ENCODE measurements at regions not wholly inside any gene's neighbourhood (a gene's known extent, or its start where the extent isn't known, plus 50 kb on each side); places are given as distances from the start of the nearest gene placed in this dataset.

DNA sequence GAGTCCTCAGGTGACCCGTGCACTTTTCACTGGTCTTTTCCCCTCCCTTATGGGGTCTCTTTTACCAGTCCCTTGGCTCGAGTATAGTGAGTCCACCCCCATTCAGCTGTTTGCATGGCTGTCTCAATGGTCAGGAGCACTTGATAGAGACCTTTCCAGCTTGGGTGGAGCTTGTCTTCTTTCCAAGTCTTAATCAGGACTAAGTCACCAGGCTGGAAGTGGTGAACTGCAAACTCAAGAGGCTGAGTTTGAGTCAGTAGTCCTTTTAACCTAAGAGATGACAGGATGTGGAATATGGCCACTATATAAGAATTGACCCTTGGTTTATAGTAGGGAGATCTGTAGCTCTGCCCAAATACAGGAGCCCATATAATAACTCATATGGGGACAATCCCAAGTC, 279.7 kb downstream of the PYDC2 start:
- no peak overlapping the region for H3K4me3 ChIP-seq (ENCODE audit: low read depth in 1 of 3, low read length in 3 of 3)
- no peaks in the 10 kb centered on the region for H3K36me3 ChIP-seq (ENCODE audit: control insufficient read depth in 4 of 4, insufficient read depth in 3 of 4, low read depth in 1 of 4, low read length in 3 of 4)
- peaks cover 0 to 17% (median 4%) of the 10 kb centered on the region in 4 donors for H3K4me1 ChIP-seq (ENCODE audit: control insufficient read depth in 4 of 4, insufficient read depth in 4 of 4, low read length in 3 of 4)
- H3K9me3 ChIP-seq (ENCODE audit: control insufficient read depth in 4 of 4, low read length in 3 of 4), result peaks cover 0 to 5% (median 0%) of the 10 kb centered on the region in 4 donors
- TF ChIP-seq, protein P1, sequence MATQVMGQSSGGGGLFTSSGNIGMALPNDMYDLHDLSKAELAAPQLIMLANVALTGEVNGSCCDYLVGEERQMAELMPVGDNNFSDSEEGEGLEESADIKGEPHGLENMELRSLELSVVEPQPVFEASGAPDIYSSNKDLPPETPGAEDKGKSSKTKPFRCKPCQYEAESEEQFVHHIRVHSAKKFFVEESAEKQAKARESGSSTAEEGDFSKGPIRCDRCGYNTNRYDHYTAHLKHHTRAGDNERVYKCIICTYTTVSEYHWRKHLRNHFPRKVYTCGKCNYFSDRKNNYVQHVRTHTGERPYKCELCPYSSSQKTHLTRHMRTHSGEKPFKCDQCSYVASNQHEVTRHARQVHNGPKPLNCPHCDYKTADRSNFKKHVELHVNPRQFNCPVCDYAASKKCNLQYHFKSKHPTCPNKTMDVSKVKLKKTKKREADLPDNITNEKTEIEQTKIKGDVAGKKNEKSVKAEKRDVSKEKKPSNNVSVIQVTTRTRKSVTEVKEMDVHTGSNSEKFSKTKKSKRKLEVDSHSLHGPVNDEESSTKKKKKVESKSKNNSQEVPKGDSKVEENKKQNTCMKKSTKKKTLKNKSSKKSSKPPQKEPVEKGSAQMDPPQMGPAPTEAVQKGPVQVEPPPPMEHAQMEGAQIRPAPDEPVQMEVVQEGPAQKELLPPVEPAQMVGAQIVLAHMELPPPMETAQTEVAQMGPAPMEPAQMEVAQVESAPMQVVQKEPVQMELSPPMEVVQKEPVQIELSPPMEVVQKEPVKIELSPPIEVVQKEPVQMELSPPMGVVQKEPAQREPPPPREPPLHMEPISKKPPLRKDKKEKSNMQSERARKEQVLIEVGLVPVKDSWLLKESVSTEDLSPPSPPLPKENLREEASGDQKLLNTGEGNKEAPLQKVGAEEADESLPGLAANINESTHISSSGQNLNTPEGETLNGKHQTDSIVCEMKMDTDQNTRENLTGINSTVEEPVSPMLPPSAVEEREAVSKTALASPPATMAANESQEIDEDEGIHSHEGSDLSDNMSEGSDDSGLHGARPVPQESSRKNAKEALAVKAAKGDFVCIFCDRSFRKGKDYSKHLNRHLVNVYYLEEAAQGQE (IDR thresholded peaks at IDR 0.05), result no peak
- TF ChIP-seq FOXA2 (IDR thresholded peaks at IDR 0.05), result no peak
- no peak for TF ChIP-seq EGR1 (IDR thresholded peaks at IDR 0.05; ENCODE audit: low read depth in 2 of 2)
- TF ChIP-seq, protein P2, sequence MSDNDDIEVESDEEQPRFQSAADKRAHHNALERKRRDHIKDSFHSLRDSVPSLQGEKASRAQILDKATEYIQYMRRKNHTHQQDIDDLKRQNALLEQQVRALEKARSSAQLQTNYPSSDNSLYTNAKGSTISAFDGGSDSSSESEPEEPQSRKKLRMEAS (IDR thresholded peaks at IDR 0.05), result no peak
- TF ChIP-seq, protein P3, sequence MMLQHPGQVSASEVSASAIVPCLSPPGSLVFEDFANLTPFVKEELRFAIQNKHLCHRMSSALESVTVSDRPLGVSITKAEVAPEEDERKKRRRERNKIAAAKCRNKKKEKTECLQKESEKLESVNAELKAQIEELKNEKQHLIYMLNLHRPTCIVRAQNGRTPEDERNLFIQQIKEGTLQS (IDR thresholded peaks at IDR 0.05), result no peak
- TF ChIP-seq HNF4G (IDR thresholded peaks at IDR 0.05), result no peak
- TF ChIP-seq FOXA1 (IDR thresholded peaks at IDR 0.05), result no peak
- TF ChIP-seq YY1 (IDR thresholded peaks at IDR 0.05), result no peak
- no peak for TF ChIP-seq RAD21 (IDR thresholded peaks at IDR 0.05)
- TF ChIP-seq RXRA (IDR thresholded peaks at IDR 0.05), result no peak
- TF ChIP-seq GABPA (IDR thresholded peaks at IDR 0.05 in 1 of 2, conservative IDR thresholded peaks at IDR 0.05 in 1 of 2), result no peak
- TF ChIP-seq SP1 (IDR thresholded peaks at IDR 0.05), result no peak
- TF ChIP-seq, protein P4, sequence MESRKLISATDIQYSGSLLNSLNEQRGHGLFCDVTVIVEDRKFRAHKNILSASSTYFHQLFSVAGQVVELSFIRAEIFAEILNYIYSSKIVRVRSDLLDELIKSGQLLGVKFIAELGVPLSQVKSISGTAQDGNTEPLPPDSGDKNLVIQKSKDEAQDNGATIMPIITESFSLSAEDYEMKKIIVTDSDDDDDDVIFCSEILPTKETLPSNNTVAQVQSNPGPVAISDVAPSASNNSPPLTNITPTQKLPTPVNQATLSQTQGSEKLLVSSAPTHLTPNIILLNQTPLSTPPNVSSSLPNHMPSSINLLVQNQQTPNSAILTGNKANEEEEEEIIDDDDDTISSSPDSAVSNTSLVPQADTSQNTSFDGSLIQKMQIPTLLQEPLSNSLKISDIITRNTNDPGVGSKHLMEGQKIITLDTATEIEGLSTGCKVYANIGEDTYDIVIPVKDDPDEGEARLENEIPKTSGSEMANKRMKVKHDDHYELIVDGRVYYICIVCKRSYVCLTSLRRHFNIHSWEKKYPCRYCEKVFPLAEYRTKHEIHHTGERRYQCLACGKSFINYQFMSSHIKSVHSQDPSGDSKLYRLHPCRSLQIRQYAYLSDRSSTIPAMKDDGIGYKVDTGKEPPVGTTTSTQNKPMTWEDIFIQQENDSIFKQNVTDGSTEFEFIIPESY (IDR thresholded peaks at IDR 0.05), result no peak
- no peak for TF ChIP-seq HNF4A (conservative IDR thresholded peaks at IDR 0.05)
- no peak for TF ChIP-seq NR2F2 (IDR thresholded peaks at IDR 0.05)
- TF ChIP-seq JUND (IDR thresholded peaks at IDR 0.05), result no peak
- no peak for TF ChIP-seq TAF1 (conservative IDR thresholded peaks at IDR 0.05)
- TF ChIP-seq, protein P5, sequence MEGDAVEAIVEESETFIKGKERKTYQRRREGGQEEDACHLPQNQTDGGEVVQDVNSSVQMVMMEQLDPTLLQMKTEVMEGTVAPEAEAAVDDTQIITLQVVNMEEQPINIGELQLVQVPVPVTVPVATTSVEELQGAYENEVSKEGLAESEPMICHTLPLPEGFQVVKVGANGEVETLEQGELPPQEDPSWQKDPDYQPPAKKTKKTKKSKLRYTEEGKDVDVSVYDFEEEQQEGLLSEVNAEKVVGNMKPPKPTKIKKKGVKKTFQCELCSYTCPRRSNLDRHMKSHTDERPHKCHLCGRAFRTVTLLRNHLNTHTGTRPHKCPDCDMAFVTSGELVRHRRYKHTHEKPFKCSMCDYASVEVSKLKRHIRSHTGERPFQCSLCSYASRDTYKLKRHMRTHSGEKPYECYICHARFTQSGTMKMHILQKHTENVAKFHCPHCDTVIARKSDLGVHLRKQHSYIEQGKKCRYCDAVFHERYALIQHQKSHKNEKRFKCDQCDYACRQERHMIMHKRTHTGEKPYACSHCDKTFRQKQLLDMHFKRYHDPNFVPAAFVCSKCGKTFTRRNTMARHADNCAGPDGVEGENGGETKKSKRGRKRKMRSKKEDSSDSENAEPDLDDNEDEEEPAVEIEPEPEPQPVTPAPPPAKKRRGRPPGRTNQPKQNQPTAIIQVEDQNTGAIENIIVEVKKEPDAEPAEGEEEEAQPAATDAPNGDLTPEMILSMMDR (IDR thresholded peaks at IDR 0.05; ENCODE audit: low read depth, low read length, missing input control), result no peak
- no peak for DNase-seq (ENCODE audit: low spot score)
- no peak overlapping the region for H3K27ac ChIP-seq (ENCODE audit: low read depth in 1 of 2, low read length in 2 of 2)
- H3K9ac ChIP-seq (ENCODE audit: low read depth in 1 of 2, low read length in 2 of 2), result no peak overlapping the region
- H3K27me3 ChIP-seq (ENCODE audit: control insufficient read depth in 4 of 4, insufficient read depth in 4 of 4, low read length in 3 of 4), result no peaks in the 10 kb centered on the region
- WGBS, result 72% methylated on average over 2 of the region's 2 CpGs

Data from liver (tissue), 8 donors.